ENCODE measurements at regions not wholly inside any gene's neighbourhood (a gene's known extent, or its start where the extent isn't known, plus 50 kb on each side); places are given as distances from the start of the nearest gene placed in this dataset.

DNA sequence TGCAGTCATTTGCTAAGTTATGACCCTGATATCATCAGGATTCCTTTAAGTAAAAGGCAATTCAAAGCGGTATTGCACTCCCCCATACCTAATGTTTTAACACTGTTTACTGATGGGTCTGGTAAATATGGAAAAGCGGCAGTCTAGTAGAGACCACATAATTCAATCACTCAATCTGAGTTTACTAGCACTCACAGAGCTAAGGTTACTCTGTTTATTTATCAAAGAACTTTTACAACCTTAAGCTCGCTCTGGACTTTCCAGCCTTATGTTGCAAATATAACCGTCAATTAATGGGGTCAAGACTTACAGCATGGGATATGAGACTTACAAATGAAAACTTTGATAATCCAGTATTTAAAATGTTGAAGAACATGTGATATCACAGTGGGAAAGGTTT, 124.5 kb upstream of the ZCCHC13 start:
- Histone ChIP-seq H3K9me3 (ENCODE audit: control insufficient read depth, low read length) (no peaks in the 10 kb centered on the region), H3K9ac (ENCODE audit: low read length) (no peak overlapping the region), H3K4me1 (ENCODE audit: control insufficient read depth, insufficient read depth, low read length) (peaks cover 6% of the 10 kb centered on the region), H3K27me3 (ENCODE audit: control insufficient read depth, insufficient read depth, low read length) (no peaks in the 10 kb centered on the region), H3K36me3 (ENCODE audit: control insufficient read depth, insufficient read depth, low read length) (no peaks in the 10 kb centered on the region), H3K4me3 (ENCODE audit: low read length) (no peak overlapping the region)

GRCh38 chrX:74179071-74179470, 124.9 kb upstream of the ZCCHC13 start:
- H3K36me3 ChIP-seq (ENCODE audit: control insufficient read depth, insufficient read depth, low read length) = no peaks in the 10 kb centered on the region
- no peaks in the 10 kb centered on the region for H3K9me3 ChIP-seq (ENCODE audit: control insufficient read depth, low read length)
- H3K9ac ChIP-seq (ENCODE audit: low read length) = no peak overlapping the region

GRCh38 chrX:74178536-74178935, 125.4 kb upstream of the ZCCHC13 start:
- H3K4me3 ChIP-seq (ENCODE audit: low read length) = no peak overlapping the region
- H3K27me3 ChIP-seq (ENCODE audit: control insufficient read depth, insufficient read depth, low read length) = no peaks in the 10 kb centered on the region
- H3K9ac ChIP-seq (ENCODE audit: low read length) = no peak overlapping the region
- no peaks in the 10 kb centered on the region for H3K36me3 ChIP-seq (ENCODE audit: control insufficient read depth, insufficient read depth, low read length)
- peaks cover 6% of the 10 kb centered on the region for H3K4me1 ChIP-seq (ENCODE audit: control insufficient read depth, insufficient read depth, low read length)
- no peaks in the 10 kb centered on the region for H3K9me3 ChIP-seq (ENCODE audit: control insufficient read depth, low read length)

More at GRCh38 chrX:74179071-74179470, 124.9 kb upstream of the ZCCHC13 start:
- no peaks in the 10 kb centered on the region for H3K27me3 ChIP-seq (ENCODE audit: control insufficient read depth, insufficient read depth, low read length)
- no peak overlapping the region for H3K4me3 ChIP-seq (ENCODE audit: low read length)
- H3K4me1 ChIP-seq (ENCODE audit: control insufficient read depth, insufficient read depth, low read length) = peaks cover 6% of the 10 kb centered on the region

DNA sequence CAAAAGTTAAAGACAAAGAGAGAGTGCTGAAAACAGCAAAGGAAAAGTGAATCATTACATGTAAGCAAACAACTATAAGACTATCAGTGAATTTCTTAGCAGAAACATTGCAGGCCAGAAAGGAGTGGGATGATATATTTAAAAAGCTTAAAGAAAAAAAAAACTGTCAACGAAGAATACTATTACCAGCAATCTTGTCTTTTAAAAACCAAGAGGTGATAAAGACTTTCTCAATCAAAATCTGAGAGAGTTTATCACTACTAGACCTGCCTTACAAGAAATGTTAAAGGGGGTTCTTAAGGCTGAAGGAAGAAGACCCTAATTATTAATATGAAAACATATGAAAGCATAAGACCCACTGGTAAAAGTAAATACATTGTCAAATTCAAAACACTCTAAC, 132.5 kb upstream of the ZCCHC13 start:
- Histone ChIP-seq H3K36me3 (ENCODE audit: control insufficient read depth, insufficient read depth, low read length) (no peaks in the 10 kb centered on the region), H3K9me3 (ENCODE audit: control insufficient read depth, low read length) (no peaks in the 10 kb centered on the region), H3K27me3 (ENCODE audit: control insufficient read depth, insufficient read depth, low read length) (no peaks in the 10 kb centered on the region), H3K4me3 (ENCODE audit: low read length) (no peak overlapping the region), H3K9ac (ENCODE audit: low read length) (no peak overlapping the region), H3K4me1 (ENCODE audit: control insufficient read depth, insufficient read depth, low read length) (no peaks in the 10 kb centered on the region)

GRCh38 chrX:74162199-74162598, 141.8 kb upstream of the ZCCHC13 start:
- no peaks in the 10 kb centered on the region for H3K27me3 ChIP-seq (ENCODE audit: control insufficient read depth, insufficient read depth, low read length)
- H3K4me1 ChIP-seq (ENCODE audit: control insufficient read depth, insufficient read depth, low read length) = no peaks in the 10 kb centered on the region
- no peaks in the 10 kb centered on the region for H3K36me3 ChIP-seq (ENCODE audit: control insufficient read depth, insufficient read depth, low read length)
- H3K9me3 ChIP-seq (ENCODE audit: control insufficient read depth, low read length) = no peaks in the 10 kb centered on the region
- H3K4me3 ChIP-seq (ENCODE audit: low read length) = no peak overlapping the region
- no peak overlapping the region for H3K9ac ChIP-seq (ENCODE audit: low read length)

DNA sequence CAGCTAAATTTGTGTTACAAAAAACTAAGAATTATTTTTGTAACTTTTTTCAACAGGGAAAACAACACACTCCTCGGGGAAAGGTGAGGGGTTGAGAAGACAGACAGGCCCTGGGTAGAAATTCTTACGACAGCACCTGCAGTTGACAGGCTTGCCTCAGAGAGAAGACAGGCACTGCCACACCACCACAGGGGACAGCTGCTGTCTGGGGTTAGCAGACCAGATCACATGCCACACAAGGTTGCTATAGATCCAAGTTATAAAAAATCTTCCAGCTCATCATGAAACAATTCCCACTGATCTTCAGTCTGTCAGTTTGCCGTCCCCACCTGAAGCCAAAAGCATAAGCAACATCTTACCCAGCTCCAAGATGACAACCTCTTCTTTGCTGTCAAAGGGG, 143.2 kb upstream of the ZCCHC13 start:
- H3K27me3 ChIP-seq (ENCODE audit: control insufficient read depth, insufficient read depth, low read length) = no peaks in the 10 kb centered on the region
- no peaks in the 10 kb centered on the region for H3K4me1 ChIP-seq (ENCODE audit: control insufficient read depth, insufficient read depth, low read length)
- no peaks in the 10 kb centered on the region for H3K9me3 ChIP-seq (ENCODE audit: control insufficient read depth, low read length)
- H3K4me3 ChIP-seq (ENCODE audit: low read length) = no peak overlapping the region
- H3K36me3 ChIP-seq (ENCODE audit: control insufficient read depth, insufficient read depth, low read length) = no peaks in the 10 kb centered on the region
- no peak overlapping the region for H3K9ac ChIP-seq (ENCODE audit: low read length)

GRCh38 chrX:74160358-74160757, 143.6 kb upstream of the ZCCHC13 start:
- Histone ChIP-seq H3K36me3 (ENCODE audit: control insufficient read depth, insufficient read depth, low read length) (no peaks in the 10 kb centered on the region), H3K9ac (ENCODE audit: low read length) (no peak overlapping the region), H3K4me1 (ENCODE audit: control insufficient read depth, insufficient read depth, low read length) (no peaks in the 10 kb centered on the region), H3K27me3 (ENCODE audit: control insufficient read depth, insufficient read depth, low read length) (no peaks in the 10 kb centered on the region), H3K4me3 (ENCODE audit: low read length) (no peak overlapping the region), H3K9me3 (ENCODE audit: control insufficient read depth, low read length) (no peaks in the 10 kb centered on the region)

DNA sequence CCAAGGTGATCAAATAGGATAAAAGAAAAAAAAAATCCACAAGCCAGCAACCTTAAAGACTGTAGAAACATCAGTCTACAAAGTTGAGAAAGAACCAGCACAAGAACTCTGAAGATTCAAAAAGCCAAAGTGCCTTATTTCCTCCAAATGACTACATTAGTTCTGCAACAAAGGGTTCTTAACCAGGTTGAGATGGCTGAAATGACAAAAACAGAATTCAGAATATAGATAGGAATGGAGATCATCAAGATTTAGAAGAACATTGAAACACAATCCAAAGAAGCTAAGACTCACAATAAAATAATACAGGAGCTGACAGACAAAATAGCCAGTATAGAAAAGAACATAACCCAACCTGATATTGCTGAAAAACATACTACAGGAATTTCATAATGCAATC, 156.5 kb upstream of the ZCCHC13 start:
- Histone ChIP-seq H3K27me3 (ENCODE audit: control insufficient read depth, insufficient read depth, low read length) (no peaks in the 10 kb centered on the region), H3K9me3 (ENCODE audit: control insufficient read depth, low read length) (no peaks in the 10 kb centered on the region), H3K36me3 (ENCODE audit: control insufficient read depth, insufficient read depth, low read length) (no peaks in the 10 kb centered on the region), H3K9ac (ENCODE audit: low read length) (no peak overlapping the region), H3K4me3 (ENCODE audit: low read length) (no peak overlapping the region), H3K4me1 (ENCODE audit: control insufficient read depth, insufficient read depth, low read length) (no peaks in the 10 kb centered on the region)

DNA sequence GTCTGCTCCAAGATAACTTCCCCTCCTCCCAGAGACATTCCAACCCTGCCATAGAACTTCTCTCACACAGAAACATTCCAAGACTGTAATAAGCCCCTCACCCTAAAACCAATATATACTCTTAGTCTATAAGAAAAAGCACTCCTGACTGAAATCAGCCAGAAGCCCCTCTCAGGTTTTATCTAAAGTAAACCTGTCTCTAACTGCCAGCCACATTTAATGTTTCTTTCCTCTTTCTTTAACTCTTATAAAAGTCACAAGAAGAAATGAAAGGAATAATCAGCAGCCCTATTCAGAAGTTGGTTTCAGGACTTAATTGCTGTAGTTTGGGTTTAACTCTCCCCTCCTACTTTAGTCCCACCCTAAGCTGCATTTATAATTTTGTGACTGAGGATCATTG, 165.0 kb upstream of the ZCCHC13 start:
- no peak overlapping the region for H3K4me3 ChIP-seq (ENCODE audit: low read length)
- H3K27me3 ChIP-seq (ENCODE audit: control insufficient read depth, insufficient read depth, low read length) = no peaks in the 10 kb centered on the region
- no peak overlapping the region for H3K9ac ChIP-seq (ENCODE audit: low read length)
- H3K4me1 ChIP-seq (ENCODE audit: control insufficient read depth, insufficient read depth, low read length) = no peaks in the 10 kb centered on the region
- H3K36me3 ChIP-seq (ENCODE audit: control insufficient read depth, insufficient read depth, low read length) = no peaks in the 10 kb centered on the region
- no peaks in the 10 kb centered on the region for H3K9me3 ChIP-seq (ENCODE audit: control insufficient read depth, low read length)

- Histone ChIP-seq H3K4me3 (ENCODE audit: low read length) (no peak overlapping the region), H3K9me3 (ENCODE audit: control insufficient read depth, low read length) (no peaks in the 10 kb centered on the region), H3K27me3 (ENCODE audit: control insufficient read depth, insufficient read depth, low read length) (no peaks in the 10 kb centered on the region)
Observed at GRCh38 chrX:74133156-74133796, 170.7 kb upstream of the ZCCHC13 start.

DNA sequence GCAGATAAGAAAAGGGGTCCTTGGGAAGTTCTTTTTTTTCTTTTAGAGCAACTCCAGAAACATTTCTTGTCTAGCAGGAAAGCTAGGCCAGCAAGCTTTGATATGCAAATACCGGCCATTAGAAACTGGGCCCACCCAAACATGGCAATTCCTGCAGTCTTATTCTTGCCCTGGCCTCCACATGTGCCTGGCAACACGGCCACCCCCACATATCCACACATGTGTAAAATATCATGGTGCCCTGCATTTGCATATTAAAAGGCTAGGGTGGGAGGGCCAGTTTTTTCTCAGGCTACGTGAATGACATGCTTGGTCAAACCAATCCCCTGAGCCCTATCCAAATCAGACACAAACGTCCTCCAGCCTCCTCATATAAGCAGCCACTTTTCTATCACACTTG, 171.7 kb upstream of the ZCCHC13 start:
- Histone ChIP-seq H3K9ac (ENCODE audit: low read length) (no peak overlapping the region), H3K4me3 (ENCODE audit: low read length) (no peak overlapping the region), H3K27me3 (ENCODE audit: control insufficient read depth, insufficient read depth, low read length) (no peaks in the 10 kb centered on the region), H3K36me3 (ENCODE audit: control insufficient read depth, insufficient read depth, low read length) (no peaks in the 10 kb centered on the region), H3K9me3 (ENCODE audit: control insufficient read depth, low read length) (no peaks in the 10 kb centered on the region), H3K4me1 (ENCODE audit: control insufficient read depth, insufficient read depth, low read length) (no peaks in the 10 kb centered on the region)

More at GRCh38 chrX:74133156-74133796, 170.7 kb upstream of the ZCCHC13 start:
- Histone ChIP-seq H3K36me3 (ENCODE audit: control insufficient read depth, insufficient read depth, low read length) (no peaks in the 10 kb centered on the region), H3K9ac (ENCODE audit: low read length) (no peak overlapping the region), H3K4me1 (ENCODE audit: control insufficient read depth, insufficient read depth, low read length) (no peaks in the 10 kb centered on the region)

DNA sequence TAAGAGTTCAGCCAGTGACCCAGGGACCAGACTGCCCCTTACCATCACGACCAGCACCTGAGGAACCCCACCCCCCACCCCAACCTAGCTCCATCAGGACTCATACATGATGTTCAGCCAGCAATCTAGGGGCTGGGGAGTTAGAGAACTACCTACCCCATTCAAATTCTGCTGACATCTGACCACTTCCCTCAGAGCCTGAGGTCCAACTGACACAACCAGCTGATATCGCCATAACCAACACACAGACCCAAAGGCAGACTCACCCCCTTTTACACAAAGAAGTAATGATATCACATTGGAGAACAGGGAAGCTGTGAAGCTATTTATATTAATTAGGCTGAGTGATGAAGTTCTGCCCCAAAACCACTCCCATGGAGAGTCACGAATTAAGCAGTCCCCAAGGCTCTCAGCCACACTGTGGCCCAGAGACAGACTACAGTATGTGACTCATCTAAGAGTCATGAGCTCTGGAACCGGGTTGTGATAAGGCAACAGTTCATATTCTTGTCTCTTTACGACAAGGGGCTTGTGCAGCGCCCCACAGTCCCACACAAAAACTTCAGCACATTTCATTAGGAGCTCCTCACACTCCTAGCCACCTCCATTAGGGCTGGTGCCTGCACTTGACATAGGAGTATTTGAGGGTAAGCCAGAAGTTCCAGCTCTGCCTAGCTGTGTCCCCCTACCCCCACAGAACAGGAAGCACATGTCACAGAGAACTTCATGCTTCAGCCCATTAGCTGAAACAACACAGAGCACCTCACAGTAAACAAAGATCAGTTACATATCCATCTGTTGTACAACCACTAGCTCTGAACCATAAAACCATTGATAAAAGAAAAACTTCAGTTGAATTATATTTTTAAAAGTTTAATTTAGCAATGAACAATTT, 184.7 kb upstream of the ZCCHC13 start:
- Histone ChIP-seq H3K4me3 (ENCODE audit: low read length) (no peak overlapping the region), H3K9me3 (ENCODE audit: control insufficient read depth, low read length) (no peaks in the 10 kb centered on the region), H3K36me3 (ENCODE audit: control insufficient read depth, insufficient read depth, low read length) (no peaks in the 10 kb centered on the region), H3K27me3 (ENCODE audit: control insufficient read depth, insufficient read depth, low read length) (no peaks in the 10 kb centered on the region), H3K9ac (ENCODE audit: low read length) (no peak overlapping the region), H3K4me1 (ENCODE audit: control insufficient read depth, insufficient read depth, low read length) (no peaks in the 10 kb centered on the region)
